Activated gamma-delta T cell treated with Interleukin-2 at 50 U/mL for 16 hours (primary cell): ENCODE measurements at regions not wholly inside any gene's neighbourhood (a gene's known extent, or its start where the extent isn't known, plus 50 kb on each side); places are given as distances from the start of the nearest gene placed in this dataset.
"Not testable (repeated sequence)": the region's sequence is repeated elsewhere in the genome, so short reads cannot be mapped to it uniquely, and the experiment has no call there.

Source experiments
- DNase-seq: peaks from one replicate; pipeline ENCODE4 v3.0.0-alpha.2; 2020

DNA sequence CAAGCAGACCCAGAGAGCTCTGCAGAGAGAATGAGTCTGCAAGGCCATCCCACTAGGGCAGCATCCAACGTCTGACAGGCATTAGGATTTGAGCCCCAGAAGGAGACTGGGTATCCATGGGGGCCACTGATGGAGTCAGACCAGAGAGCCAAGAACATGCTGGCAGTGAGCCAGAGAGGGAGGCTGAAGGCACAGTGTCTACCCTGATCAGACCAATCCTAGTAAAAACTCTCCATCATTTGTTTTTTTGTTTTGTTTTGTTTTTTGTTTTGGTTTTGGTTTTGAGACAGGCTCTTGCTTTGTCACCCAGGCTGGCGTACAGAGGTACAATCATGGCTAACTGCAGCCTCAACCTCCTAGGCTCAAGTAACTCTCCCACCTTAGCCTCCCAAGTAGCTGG lies 133.1 kb upstream of the LYZL2 start:
- no peak for DNase-seq

DNA sequence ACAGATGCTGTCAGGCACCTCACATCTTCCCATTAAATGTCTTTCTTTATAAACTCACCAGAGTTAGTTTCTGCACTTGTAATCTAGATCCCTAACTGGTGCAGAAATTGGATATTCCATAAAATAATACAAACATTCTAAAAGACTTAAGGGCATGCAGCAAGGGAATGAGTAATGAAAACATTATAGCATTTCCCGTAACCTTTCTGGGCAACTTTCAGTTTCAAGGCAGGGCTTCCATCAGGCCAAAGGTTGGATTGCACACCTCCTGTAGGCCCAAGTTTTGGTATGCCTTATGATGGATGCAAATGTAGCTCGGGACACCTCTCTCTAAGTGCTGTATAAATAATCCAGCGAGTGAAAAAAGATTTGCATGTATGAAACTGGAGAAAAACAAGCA lies 129.9 kb upstream of the LYZL2 start:
- DNase-seq = no peak

DNA sequence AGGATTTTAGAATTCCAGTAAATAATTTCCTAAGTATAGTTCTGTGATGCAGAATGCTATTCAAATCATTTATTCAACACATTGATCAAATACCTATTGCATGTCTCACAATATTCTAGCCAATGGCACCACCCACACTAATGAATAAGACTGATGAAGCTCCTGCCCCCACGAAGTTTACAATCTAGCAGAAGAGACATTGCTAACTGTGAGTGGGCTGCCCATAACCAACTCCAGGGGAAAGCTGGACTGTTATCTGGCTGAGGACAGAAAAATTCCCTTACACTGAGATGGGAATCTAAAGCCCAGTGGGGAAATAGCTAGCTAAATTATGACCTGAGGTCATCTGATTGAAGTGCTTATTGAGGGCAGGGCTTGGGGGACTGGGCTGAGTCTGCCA lies 128.8 kb upstream of the LYZL2 start:
- DNase-seq = no peak

DNA sequence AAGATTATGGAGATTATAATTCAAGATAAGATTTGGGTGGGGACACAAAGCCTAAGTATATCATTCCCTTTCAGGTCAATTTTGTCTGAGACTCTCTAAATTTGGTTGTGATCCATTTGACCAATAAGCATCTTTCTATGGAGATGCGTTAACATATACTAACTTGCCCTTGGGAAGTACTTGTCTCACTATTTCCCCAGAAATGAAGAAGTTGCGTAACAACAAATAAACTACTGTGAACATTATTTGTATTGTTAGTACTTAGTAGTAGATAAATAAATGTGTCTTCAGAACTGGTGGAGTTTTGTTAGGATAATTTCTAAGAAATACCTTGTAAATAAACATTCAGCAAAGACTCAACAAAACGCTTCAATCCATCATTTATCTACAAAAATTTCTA lies 127.3 kb upstream of the LYZL2 start:
- no peak for DNase-seq

DNA sequence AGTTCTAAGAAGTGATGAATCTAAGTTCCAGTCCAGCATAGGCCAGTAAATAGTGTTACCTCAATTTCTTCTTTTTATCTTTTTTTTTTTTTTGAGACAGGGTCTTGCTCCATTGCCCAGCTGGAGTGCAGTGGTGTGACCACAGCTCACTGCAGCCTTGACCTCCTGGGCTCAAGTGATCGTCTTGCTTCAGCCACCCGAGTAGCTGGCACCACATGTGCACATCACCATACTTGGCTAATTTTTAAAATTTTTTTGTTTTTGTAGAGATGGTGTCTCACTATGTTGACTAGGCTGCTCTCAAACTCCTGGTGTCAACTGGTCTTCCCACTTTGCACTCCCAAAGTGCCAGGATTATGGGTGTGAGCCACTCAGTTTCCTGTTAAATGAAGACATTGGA lies 126.6 kb upstream of the LYZL2 start:
- DNase-seq = no peak

DNA sequence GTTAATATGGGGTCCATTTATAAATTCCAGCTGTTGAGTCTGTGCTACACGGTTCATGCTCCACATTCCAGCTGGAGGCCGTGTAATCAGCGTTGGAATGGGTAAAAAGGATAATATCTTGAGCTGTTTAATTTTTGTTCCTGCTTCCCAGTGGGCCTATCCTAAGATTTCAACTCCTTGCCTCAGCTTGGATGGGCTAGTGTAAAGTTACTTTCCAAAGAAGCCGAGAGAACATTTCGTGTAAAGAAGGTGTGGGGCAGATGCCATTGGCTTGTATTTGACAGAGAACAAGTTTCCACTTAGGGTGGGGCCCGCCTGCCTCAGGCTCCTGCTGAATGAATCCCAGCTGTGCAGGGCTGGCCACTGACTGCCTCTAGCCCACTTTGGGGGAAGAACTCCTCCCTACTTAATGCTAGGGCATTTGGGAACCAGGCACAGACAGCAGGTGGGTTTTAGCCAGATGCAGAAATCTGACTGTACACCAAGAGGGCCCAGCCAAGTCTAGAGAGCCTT lies 125.9 kb upstream of the LYZL2 start:
- no peak for DNase-seq

DNA sequence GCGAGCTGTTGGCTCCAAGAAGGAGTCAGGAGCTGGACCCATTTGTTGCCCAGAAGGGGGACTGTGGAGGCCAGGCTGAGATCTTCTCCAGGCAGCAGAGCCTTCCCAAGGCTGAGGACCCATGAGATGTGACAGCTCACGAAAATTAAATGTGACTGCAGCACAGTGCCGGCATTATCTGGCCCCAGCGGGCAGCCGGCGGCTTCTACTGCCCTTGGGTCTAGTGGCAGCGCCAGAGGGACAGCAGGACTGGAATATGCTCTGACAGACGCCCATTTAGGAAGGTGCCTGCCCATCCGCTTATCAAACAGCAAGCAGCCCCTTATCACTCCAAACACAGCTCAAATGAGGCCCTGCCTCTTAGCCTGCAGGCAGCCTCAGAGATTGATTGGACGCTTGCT lies 122.9 kb upstream of the LYZL2 start:
- no peak for DNase-seq

DNA sequence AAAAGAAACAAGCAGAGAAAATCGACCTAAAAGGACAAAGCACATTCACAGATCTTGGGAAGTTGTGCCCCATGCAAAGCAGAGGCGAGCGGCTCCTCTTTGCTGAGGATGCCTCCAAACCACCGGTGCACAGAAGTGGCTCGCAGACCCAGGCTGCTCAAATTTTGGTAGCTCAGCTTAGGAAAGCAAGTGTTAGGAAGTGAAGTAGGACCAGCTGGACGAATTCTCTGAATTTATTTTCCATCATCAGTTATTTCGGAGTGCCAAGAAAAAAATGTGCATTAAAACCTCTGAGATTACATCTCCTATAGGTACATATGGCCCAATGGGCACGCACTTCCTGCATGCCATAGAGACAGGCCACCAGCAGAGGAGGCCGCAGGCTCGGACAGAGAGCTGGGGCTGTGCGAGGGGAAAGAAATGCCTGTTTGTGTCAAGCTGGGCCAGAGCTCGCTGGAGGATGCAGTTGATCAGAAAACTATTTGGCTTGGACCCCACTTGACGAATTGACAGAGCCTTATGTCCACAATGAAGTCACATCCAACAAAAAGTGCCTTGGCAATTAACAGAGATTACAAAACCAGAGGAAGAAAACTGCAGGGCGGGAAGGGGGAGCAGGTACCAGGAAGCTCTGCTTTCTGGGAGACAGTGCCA lies 122.3 kb upstream of the LYZL2 start:
- DNase-seq = no peak

DNA sequence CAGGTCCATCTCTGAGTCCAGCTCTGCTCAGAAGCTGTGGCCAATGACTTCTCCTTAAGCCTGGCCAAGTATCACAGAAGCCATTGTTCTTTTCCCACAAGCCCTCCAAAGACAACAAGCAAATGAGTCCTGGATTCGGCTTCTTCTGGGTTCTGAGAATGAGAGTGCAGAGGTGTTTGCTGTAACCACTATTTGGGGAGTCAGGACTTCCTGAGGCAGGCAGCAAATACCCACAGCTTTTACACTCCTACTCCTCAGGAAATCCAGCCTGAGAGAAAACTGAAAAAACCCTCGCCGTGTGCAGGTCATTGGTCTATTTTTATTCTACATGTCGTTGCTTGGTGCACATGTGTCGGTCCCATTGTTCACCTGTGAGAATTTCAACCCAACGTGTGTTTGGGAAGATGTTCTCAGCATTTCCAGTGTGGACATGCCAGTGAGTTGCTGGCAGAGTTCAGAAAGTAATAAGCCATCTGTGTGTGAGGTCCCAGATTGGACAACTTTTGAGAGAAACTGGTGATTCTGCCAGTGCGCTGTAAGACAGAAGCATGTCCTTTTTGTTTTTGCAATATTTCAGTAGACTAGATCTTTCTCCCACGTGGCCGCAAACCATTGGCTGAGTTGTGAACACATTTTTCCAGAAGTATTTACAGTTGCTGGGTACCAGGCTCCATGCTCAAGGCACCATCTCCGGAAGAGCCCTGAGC lies 121.6 kb upstream of the LYZL2 start:
- no peak for DNase-seq

DNA sequence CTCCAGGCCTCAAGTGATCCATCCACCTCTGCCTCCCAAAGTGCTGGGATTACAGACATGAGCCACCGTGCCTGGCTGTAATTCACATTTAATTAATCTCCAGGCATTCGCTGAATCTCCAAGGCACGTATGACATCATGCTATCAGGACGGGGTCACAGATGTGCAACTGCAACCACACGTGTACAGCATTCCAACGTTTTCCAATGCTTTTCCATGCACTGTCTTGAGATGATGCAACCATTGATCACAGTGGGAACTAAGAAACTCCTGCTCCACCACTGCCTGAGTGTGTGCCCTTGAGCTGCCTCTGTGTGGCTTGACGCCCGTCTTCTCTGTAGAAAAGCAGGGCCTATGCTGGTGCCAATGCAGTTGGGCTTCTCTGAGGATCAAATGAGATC lies 119.8 kb upstream of the LYZL2 start:
- DNase-seq = no peak

DNA sequence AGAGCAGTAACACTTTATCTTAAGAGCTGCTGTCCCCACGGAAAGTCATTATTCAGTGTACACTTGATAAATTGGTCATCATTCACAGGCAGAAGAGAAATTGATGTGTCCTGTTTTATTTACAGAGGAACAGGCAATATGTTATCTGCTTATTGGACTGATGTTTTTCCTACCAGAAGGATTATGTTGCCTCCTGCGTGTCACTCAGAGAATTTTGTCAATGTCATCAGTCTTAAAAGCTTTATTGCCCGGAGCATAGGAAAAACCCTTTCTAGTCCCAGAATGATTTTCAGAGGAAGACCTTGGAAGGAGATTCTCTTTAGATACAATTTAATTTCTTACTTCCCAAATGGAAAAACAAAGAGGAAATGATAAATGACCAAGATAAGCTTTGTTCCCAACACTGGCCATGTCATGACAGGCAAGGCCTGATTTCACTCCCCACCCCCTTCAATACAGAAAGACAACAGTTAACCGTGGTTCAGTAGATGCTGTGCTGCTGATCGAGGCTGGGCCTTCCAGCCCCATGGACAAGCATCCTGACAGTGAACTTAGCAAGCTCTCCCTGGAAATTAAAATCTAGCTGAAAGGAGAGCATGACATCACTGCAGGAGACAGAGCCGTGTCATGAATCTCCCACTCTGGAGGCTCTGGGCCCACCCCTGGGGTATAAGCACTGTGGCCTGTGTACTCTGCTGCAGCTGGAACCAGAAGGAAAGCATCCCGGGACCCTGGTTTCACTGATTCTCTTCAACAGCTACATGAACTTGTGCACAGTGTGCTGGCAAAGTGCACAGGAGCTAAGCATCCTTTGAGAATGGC lies 118.8 kb upstream of the LYZL2 start:
- no peak for DNase-seq

DNA sequence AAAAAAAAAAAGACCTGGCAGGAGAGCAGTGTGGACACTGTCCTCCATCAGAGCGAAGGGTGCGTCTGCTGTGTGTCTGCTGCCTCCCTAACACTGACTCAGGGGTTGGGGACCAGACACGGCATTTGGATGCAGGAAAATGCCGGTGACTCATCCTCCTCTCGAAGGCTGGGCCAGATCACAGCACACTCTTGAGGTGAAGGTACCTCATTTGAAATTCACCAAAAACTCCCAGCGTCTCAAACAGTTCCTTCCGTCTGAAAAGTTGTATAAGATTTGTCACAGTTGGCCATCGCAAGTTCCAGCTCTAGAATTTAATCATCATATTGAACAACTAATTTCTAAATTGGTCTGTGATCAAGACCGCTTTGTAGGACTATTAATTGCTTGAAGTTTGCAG lies 118.1 kb upstream of the LYZL2 start:
- DNase-seq = no peak

DNA sequence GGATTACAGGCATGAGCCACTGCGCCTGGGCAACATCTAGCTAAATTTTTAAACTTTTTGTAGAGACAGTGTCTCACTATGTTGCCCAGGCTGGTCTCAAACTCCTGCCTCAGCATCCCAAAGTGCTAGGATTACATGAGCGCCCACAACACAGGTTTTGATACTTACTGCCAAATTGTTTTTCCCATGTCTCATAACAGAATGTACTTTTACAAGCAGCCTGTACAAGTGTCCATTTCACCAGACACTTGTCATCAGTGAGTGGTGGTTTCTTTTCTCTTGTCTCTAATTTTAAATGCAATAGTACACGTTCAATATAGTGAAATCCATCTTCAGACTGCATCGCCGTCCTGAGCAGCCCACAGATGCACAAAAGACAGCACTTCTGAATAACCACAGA lies 116.4 kb upstream of the LYZL2 start:
- DNase-seq = no peak

DNA sequence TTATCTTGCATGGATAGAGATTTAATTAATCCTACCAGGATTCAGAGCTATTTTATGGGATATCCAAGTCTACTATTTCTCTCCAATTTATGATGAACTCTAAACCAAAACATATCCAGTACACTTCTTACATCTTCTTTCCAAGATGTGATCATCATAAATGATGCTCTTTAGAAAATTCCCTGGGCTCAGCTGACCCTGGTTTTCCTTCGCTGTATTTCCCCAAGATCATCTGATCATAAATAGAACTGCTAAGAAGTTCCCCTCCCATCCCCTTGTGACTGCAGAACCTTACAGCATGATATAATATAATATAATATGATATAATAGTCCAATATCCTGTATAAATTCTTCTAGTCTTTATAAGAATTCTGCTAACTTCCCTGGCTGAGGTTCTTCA lies 114.6 kb upstream of the LYZL2 start:
- no peak for DNase-seq

DNA sequence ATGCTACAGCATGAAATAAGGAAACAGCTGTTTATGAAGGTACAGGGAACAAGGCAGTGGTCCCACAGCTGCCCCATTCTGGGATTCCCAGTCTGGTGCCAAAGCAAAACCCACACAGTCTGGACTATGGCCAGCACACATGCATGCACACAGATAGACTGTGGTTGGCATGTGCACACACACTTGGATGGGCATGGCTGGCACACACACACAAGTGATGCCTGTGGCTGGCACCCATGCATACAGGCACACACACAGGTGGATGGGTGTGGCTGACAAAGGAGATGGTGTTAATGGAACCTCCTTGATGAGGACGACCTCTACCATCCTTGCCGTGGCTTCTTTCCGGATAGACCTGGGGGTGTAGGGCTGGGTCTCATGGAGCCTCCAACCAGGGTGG lies 114.0 kb upstream of the LYZL2 start:
- DNase-seq = no peak

DNA sequence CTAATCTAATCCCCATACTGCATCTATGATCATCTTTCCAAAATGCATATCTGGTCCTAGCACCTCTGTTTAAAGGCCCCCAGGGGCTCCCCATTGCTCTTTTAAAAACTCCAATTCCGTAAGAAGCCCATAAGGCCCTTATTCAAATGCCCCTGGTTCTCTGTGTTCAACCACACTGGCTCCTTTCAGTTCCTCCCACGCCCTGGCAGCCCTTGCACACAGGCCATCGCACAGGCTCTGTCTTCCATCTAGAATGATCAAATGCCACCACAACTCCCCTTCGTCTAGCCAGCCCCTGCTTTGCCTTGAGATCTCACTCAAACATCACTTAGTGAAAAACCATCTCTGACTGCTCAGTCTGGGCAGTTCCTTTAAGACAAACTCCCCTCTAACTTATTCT lies 112.9 kb upstream of the LYZL2 start:
- DNase-seq = no peak

DNA sequence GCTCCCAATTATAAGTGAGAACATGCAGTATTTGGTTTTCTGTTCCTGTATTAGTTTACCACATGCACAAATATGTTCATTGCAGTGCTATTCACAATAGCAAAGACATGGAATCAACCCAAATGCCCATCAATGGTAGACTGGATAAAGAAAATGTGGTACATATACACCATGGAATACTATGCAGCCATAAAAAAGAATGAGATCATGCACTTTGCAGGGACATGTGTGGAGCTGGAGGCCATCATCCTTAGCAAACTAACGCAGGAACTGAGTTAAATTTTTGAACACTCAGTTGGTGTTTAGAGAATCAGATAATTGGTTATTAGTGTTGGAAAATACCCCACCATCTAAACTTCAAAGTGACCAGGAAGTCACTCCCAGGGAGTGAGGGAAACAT lies 111.2 kb upstream of the LYZL2 start:
- DNase-seq = not testable (repeated sequence)

DNA sequence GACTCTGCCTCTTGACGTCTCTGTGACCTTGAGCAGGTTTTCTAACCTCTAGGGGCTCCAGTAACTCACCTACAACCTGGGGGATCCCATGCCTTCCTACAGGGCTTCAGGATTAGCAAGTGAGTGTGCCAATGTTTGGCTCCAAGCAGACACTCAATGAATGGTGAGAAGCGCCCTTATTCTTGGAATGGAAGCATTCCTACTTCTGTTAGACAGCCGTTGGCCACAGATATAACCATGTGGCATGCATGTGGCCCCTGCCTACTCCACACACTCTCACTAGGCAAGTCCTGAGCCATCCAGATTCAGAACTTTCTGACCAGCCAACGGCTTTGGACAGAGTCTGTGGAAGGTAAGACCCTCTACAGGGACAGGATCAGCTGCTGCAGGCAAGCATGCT lies 108.9 kb upstream of the LYZL2 start:
- no peak for DNase-seq

DNA sequence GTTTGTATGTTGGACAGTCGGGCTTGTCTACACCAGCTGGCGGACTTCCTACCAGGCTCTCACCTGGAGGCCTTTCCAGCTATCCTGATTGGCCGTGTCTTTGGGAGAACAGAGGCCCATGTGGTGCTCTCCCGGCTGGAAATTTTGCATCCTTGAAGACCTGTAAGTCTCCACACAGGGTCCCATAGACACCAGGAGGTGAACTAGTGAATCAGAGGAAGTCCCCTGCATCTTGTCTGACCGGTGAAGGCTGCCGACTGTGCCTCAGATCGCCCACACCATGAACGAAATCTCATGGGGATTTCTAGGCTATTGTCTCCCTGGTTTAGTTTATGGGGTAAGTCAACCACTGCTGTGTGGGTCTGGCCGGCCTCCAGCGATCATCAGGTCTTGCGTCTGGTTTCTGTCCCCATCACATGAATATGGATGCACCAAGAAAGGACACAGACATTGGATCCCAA lies 108.4 kb upstream of the LYZL2 start:
- DNase-seq = no peak

DNA sequence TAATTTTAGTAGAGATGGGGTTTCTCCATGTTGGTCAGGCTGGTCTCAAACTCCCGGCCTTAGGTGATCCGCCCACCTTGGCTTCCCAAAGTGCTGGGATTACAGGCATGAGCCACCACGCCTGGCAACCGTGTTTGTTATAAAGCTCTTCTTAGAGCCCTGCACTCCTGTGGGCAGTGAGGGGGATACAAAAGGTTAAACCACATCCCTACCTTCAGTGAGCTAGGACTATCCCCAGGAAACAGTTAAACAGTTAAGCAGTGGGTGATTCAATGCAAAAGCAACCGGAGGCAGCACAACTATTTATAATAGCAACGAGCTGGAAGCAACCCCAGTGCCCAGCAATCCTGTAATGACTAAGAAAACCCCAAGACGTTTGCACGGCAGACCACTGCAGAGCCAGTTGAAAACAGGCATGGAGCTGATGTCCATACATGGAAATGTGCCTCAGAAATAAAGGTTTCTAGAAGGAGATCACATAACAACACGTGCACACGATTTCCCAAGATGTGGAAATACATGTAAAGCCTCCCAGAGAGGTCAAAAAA lies 107.2 kb upstream of the LYZL2 start:
- DNase-seq = no peak

DNA sequence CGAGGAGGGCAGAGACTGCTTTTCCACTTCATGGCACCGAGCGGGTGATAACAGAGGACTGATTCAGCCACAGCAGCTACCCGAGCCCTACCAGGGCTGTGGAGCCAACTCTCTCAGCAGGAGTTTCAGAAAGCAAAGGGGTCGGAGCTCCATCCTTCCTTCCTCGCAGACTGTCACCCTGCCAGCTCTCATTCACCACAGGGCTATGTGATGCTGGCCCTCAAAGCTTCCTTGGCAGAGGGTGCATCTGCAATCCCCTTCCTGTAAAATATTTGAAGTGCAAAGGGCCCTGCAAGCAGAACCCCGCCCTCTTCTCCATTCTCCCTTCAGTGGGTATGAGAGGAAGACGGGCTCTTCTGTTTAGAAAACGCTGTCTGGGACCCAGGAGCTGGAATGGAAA lies 105.3 kb upstream of the LYZL2 start:
- no peak for DNase-seq

DNA sequence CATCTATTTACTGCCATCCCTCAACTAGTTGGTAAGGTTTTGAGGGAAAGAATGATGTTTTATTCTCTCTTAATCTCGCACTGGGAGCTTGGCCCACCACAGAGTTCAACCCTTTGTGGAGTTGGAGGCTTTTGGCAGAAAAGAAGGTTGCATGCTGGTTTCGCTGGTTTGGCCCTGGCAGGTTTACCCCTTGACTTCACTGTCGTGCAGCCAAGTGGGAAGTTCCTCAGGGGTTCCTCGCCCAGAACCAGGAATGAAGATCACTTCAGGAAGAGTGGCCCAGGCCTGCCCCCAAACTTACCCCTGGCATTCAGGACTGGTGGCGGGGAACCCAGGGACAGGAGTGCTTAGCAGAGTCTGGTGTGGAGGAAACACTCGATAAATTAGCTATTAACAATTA lies 103.1 kb upstream of the LYZL2 start:
- no peak for DNase-seq

DNA sequence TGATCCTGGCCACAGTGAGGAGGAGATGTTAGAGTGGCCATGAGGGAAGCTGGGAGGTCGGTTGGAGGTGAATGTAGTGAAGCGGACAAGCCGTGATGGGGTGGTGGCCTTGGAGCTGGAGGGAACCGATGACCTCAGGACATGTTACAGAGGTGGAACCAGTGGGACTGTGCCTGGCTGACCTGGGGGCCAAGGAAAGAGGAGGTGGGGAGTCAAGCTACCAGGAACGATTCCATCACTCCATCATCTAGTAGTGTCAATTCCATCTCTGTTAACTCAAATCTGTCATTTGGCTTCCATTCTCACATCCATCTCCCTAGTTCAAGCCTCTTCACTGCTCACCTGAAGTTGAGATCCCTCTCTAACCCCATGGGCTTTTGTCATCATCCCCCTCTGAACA lies 102.4 kb upstream of the LYZL2 start:
- DNase-seq = no peak

DNA sequence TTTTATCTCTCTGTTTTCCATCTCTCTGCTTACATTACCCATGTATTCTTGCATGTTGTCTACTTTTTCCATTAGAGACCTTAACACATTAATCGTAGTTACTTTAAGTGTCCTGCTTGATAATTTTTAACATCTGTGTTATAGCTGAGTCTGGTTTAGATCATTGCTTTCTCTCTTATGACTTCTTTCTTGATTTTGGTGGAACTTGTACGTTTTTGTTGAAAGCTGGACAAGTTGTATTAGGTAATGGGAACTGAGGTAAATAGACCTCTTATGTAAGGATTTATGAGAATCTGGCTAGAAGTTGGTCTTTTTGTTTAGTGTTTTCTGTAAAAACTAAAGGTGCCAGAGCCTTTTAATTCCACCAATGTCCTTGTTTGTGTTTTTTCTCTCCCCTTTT lies 100.8 kb upstream of the LYZL2 start:
- no peak for DNase-seq
